ENCODE measurements at regions not wholly inside any gene's neighbourhood (a gene's known extent, or its start where the extent isn't known, plus 50 kb on each side); places are given as distances from the start of the nearest gene placed in this dataset.

DNA sequence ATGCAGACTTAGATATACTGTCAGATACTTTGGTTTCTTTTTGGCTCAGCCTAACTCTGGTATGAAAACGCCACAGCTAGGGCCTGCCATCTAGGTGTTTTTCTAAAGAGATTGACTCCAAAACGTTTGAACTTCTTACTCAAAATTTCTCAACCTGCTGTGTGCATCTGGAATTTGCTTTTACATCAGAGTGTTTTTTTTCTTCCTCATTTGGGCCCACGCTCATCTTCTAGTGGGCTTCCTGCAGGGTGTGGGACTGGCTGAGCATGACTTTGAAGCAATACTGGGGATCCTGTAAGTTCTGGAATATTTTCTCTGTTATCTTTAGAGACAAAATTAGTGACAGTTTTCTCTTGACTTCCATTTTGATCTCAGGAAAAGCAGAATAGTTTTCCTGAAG lies 117.8 kb downstream of the NR1D2 start:
- WGBS = 60% methylated on average over 3 of the region's 3 CpGs
- Histone ChIP-seq H3K36me3 (ENCODE audit: control insufficient read depth in 4 of 4, insufficient read depth in 3 of 4, low read depth in 1 of 4, low read length in 3 of 4) (no peaks in the 10 kb centered on the region), H3K9me3 (ENCODE audit: control insufficient read depth in 4 of 4, low read length in 3 of 4) (no peaks in the 10 kb centered on the region), H3K27ac (ENCODE audit: low read depth in 1 of 2, low read length in 2 of 2) (no peak overlapping the region), H3K4me1 (ENCODE audit: control insufficient read depth in 4 of 4, insufficient read depth in 4 of 4, low read length in 3 of 4) (no peaks in the 10 kb centered on the region), H3K27me3 (ENCODE audit: control insufficient read depth in 4 of 4, insufficient read depth in 4 of 4, low read length in 3 of 4) (no peaks in the 10 kb centered on the region), H3K9ac (ENCODE audit: low read depth in 1 of 2, low read length in 2 of 2) (no peak overlapping the region), H3K4me3 (ENCODE audit: low read depth in 1 of 3, low read length in 3 of 3) (no peak overlapping the region)
- TF ChIP-seq HNF4G (IDR thresholded peaks at IDR 0.05) (no peak), NR2F2 (IDR thresholded peaks at IDR 0.05) (no peak), RAD21 (IDR thresholded peaks at IDR 0.05) (no peak), EGR1 (IDR thresholded peaks at IDR 0.05; ENCODE audit: low read depth in 2 of 2) (no peak), FOXA2 (IDR thresholded peaks at IDR 0.05) (no peak), RXRA (IDR thresholded peaks at IDR 0.05) (no peak), GABPA (IDR thresholded peaks at IDR 0.05 in 1 of 2, conservative IDR thresholded peaks at IDR 0.05 in 1 of 2) (no peak), HNF4A (conservative IDR thresholded peaks at IDR 0.05) (no peak)
- TF ChIP-seq, protein P1, sequence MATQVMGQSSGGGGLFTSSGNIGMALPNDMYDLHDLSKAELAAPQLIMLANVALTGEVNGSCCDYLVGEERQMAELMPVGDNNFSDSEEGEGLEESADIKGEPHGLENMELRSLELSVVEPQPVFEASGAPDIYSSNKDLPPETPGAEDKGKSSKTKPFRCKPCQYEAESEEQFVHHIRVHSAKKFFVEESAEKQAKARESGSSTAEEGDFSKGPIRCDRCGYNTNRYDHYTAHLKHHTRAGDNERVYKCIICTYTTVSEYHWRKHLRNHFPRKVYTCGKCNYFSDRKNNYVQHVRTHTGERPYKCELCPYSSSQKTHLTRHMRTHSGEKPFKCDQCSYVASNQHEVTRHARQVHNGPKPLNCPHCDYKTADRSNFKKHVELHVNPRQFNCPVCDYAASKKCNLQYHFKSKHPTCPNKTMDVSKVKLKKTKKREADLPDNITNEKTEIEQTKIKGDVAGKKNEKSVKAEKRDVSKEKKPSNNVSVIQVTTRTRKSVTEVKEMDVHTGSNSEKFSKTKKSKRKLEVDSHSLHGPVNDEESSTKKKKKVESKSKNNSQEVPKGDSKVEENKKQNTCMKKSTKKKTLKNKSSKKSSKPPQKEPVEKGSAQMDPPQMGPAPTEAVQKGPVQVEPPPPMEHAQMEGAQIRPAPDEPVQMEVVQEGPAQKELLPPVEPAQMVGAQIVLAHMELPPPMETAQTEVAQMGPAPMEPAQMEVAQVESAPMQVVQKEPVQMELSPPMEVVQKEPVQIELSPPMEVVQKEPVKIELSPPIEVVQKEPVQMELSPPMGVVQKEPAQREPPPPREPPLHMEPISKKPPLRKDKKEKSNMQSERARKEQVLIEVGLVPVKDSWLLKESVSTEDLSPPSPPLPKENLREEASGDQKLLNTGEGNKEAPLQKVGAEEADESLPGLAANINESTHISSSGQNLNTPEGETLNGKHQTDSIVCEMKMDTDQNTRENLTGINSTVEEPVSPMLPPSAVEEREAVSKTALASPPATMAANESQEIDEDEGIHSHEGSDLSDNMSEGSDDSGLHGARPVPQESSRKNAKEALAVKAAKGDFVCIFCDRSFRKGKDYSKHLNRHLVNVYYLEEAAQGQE (IDR thresholded peaks at IDR 0.05) = no peak
- TF ChIP-seq, protein P2, sequence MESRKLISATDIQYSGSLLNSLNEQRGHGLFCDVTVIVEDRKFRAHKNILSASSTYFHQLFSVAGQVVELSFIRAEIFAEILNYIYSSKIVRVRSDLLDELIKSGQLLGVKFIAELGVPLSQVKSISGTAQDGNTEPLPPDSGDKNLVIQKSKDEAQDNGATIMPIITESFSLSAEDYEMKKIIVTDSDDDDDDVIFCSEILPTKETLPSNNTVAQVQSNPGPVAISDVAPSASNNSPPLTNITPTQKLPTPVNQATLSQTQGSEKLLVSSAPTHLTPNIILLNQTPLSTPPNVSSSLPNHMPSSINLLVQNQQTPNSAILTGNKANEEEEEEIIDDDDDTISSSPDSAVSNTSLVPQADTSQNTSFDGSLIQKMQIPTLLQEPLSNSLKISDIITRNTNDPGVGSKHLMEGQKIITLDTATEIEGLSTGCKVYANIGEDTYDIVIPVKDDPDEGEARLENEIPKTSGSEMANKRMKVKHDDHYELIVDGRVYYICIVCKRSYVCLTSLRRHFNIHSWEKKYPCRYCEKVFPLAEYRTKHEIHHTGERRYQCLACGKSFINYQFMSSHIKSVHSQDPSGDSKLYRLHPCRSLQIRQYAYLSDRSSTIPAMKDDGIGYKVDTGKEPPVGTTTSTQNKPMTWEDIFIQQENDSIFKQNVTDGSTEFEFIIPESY (IDR thresholded peaks at IDR 0.05) = no peak
- TF ChIP-seq, protein P3, sequence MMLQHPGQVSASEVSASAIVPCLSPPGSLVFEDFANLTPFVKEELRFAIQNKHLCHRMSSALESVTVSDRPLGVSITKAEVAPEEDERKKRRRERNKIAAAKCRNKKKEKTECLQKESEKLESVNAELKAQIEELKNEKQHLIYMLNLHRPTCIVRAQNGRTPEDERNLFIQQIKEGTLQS (IDR thresholded peaks at IDR 0.05) = no peak
- TF ChIP-seq, protein P4, sequence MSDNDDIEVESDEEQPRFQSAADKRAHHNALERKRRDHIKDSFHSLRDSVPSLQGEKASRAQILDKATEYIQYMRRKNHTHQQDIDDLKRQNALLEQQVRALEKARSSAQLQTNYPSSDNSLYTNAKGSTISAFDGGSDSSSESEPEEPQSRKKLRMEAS (IDR thresholded peaks at IDR 0.05) = no peak
- no peak for DNase-seq (ENCODE audit: low spot score)
